H1 (cell line): ENCODE measurements at regions not wholly inside any gene's neighbourhood (a gene's known extent, or its start where the extent isn't known, plus 50 kb on each side); places are given as distances from the start of the nearest gene placed in this dataset.

Experiments used
- CTCF ChIA-PET: fragments of 300-600 bp; sonication (Branson Sonifier 250); formaldehyde crosslinking; loops from one replicate; lab custom pipeline; 2021; ENCODE audit not compliant: partially characterized antibody; lab: Charles Lee
- POLR2A ChIA-PET: fragments of 300-600 bp; sonication (Branson Sonifier 250); formaldehyde crosslinking; loops from one replicate; lab custom pipeline; 2021; ENCODE audit warnings: inconsistent platforms; ENCODE audit not compliant: partially characterized antibody; lab: Charles Lee
- DNase-seq, 2 experiments: peaks; one replicate each; pipeline versions ENCODE4 v3.0.0 to v3.0.0-alpha.2; 2010 to 2022; ENCODE audit warnings: low spot score in 2 of 2, low read depth in 1 of 2, mixed read lengths in 1 of 2
- FAIRE-seq: peaks from 2 replicates; lab custom pipeline; 2011; peaks lifted over from hg19 to GRCh38; lab: Jason Lieb, UNC
- H2AFZ ChIP-seq: 2 replicates; pipeline ENCODE4 v1.8.1; 2012; ENCODE audit warnings: low read length, inconsistent platforms
- H2AK5ac ChIP-seq: 2 replicates; pipeline ENCODE4 v1.6.1; 2013; ENCODE audit warnings: low read depth, low read length
- H2BK120ac ChIP-seq: replicated peaks from 2 replicates; pipeline ENCODE3; 2013; ENCODE audit warnings: low read depth, low read length, inconsistent platforms
- H2BK12ac ChIP-seq: 2 replicates; pipeline ENCODE4 v1.6.1; 2013; ENCODE audit warnings: low read depth, low read length
- H2BK15ac ChIP-seq: 2 replicates; pipeline ENCODE4 v1.6.1; 2013; ENCODE audit warnings: low read length
- H2BK20ac ChIP-seq: 2 replicates; pipeline ENCODE4 v1.6.1; 2013; ENCODE audit warnings: low read length
- H2BK5ac ChIP-seq: 2 replicates; pipeline ENCODE4 v1.6.1; 2013; ENCODE audit warnings: low read depth, low read length
- H3K14ac ChIP-seq: 2 replicates; pipeline ENCODE4 v1.6.1; 2013; ENCODE audit warnings: inconsistent platforms; ENCODE audit not compliant: insufficient read length
- H3K18ac ChIP-seq: 2 replicates; pipeline ENCODE4 v1.6.1; 2013; ENCODE audit warnings: low read length; ENCODE audit errors: extremely low read depth
- H3K23ac ChIP-seq: 2 replicates; pipeline ENCODE4 v1.6.1; 2013; ENCODE audit warnings: inconsistent platforms; ENCODE audit not compliant: insufficient read length
- H3K23me2 ChIP-seq: 2 replicates; pipeline ENCODE4 v1.6.1; 2013; ENCODE audit warnings: low read depth, low read length
- H3K27ac ChIP-seq: 2 replicates; pipeline ENCODE4 v1.6.1; 2011; ENCODE audit warnings: low read depth, low read length, inconsistent platforms
- H3K27me3 ChIP-seq, 4 experiments: replicated peaks in 1 of 4; 1 replicate in 1 of 4; 2 replicates in 3 of 4; pipeline versions ENCODE4 v1.6.1 to v1.8.1; 2011 to 2013; ENCODE audit warnings: low read length in 3 of 4, mild to moderate bottlenecking in 3 of 4, inconsistent platforms in 2 of 4, mixed read lengths in 2 of 4, moderate library complexity in 1 of 4; ENCODE audit not compliant: control insufficient read depth in 3 of 4, insufficient read depth in 3 of 4; ENCODE audit errors: extremely low read depth in 1 of 4
- H3K36me3 ChIP-seq, 4 experiments: 2 replicates each; pipeline versions ENCODE4 v1.6.1 to v1.8.1; 2011 to 2013; ENCODE audit warnings: mild to moderate bottlenecking in 4 of 4, low read length in 3 of 4, moderate library complexity in 2 of 4, control low read depth in 1 of 4, inconsistent platforms in 1 of 4; ENCODE audit not compliant: insufficient read depth in 4 of 4, control insufficient read depth in 2 of 4
- H3K4ac ChIP-seq: replicated peaks from 2 replicates; pipeline ENCODE3; 2013; ENCODE audit warnings: low read length, low read depth, mixed read lengths, inconsistent platforms; ENCODE audit not compliant: insufficient read length
- H3K4me1 ChIP-seq, 4 experiments: replicated peaks in 1 of 4; 1 replicate in 1 of 4; 2 replicates in 3 of 4; pipeline versions ENCODE4 v1.6.1 to v1.8.1; 2011 to 2013; ENCODE audit warnings: low read length in 3 of 4, inconsistent platforms in 2 of 4, mixed read lengths in 1 of 4; ENCODE audit not compliant: insufficient read depth in 4 of 4, control insufficient read depth in 3 of 4
- H3K4me2 ChIP-seq, 2 experiments: 2 replicates each; pipeline versions ENCODE4 v1.6.1 to v1.8.1; 2011 to 2013; ENCODE audit warnings: low read depth in 2 of 2, low read length in 2 of 2, control low read depth in 1 of 2, inconsistent platforms in 1 of 2, mild to moderate bottlenecking in 1 of 2; ENCODE audit not compliant: insufficient read depth in 1 of 2
- H3K4me3 ChIP-seq, 4 experiments: fragments of 200-600, 300-600 bp in 1 of 4; sonication (generic), shearing (Covaris generic), sonication (Bioruptor Twin) in 1 of 4; 2 replicates each; pipeline versions ENCODE4 v1.5.1 to v1.8.1; 2011 to 2016; ENCODE audit warnings: low read length in 4 of 4, low read depth in 3 of 4, control low read depth in 2 of 4, inconsistent platforms in 2 of 4, mild to moderate bottlenecking in 2 of 4, mixed read lengths in 1 of 4, moderate library complexity in 1 of 4; ENCODE audit not compliant: insufficient read depth in 2 of 4; ENCODE audit errors: extremely low read depth in 1 of 4
- H3K56ac ChIP-seq: replicated peaks from 2 replicates; pipeline ENCODE3; 2013; ENCODE audit warnings: low read depth, mild to moderate bottlenecking, mixed read lengths, low read length, inconsistent platforms; ENCODE audit not compliant: insufficient read length
- H3K79me1 ChIP-seq: 2 replicates; pipeline ENCODE4 v1.6.1; 2013; ENCODE audit warnings: low read depth, low read length, control low read depth
- H3K79me2 ChIP-seq, 2 experiments: 2 replicates each; pipeline versions ENCODE4 v1.6.1 to v1.8.1; 2012 to 2013; ENCODE audit warnings: low read length in 2 of 2, mild to moderate bottlenecking in 2 of 2, inconsistent platforms in 1 of 2; ENCODE audit not compliant: insufficient read depth in 2 of 2, control insufficient read depth in 1 of 2
- H3K9ac ChIP-seq, 4 experiments: replicated peaks in 1 of 4; 1 replicate in 1 of 4; 2 replicates in 3 of 4; pipeline versions ENCODE4 v1.6.1 to v1.8.1; 2011 to 2013; ENCODE audit warnings: low read depth in 3 of 4, low read length in 3 of 4, control low read depth in 2 of 4, mild to moderate bottlenecking in 2 of 4, moderate library complexity in 2 of 4, inconsistent platforms in 1 of 4; ENCODE audit errors: extremely low read depth in 1 of 4
- H3K9me3 ChIP-seq, 2 experiments: 2 replicates each; pipeline versions ENCODE4 v1.6.1 to v1.8.1; 2012 to 2013; ENCODE audit warnings: mild to moderate bottlenecking in 2 of 2, moderate library complexity in 2 of 2, control low read depth in 1 of 2, inconsistent platforms in 1 of 2, low read depth in 1 of 2, low read length in 1 of 2, mixed read lengths in 1 of 2; ENCODE audit not compliant: insufficient read depth in 2 of 2
- H4K20me1 ChIP-seq, 2 experiments: replicated peaks in 1 of 2; 2 replicates each; pipeline versions ENCODE3 to v1.8.1; 2011 to 2013; ENCODE audit warnings: inconsistent platforms in 2 of 2, low read length in 2 of 2, mild to moderate bottlenecking in 1 of 2; ENCODE audit not compliant: insufficient read depth in 2 of 2, control insufficient read depth in 1 of 2
- H4K5ac ChIP-seq: 2 replicates; pipeline ENCODE4 v1.6.1; 2013; ENCODE audit warnings: low read length, low read depth, mixed read lengths, inconsistent platforms; ENCODE audit not compliant: insufficient read length
- H4K8ac ChIP-seq: 2 replicates; pipeline ENCODE4 v1.8.0; 2013; ENCODE audit warnings: mild to moderate bottlenecking, moderate library complexity, low read length, inconsistent platforms; ENCODE audit not compliant: insufficient read depth; ENCODE audit errors: extremely low read depth
- H4K91ac ChIP-seq: replicated peaks from 2 replicates; pipeline ENCODE3; 2013; ENCODE audit warnings: low read length, mixed read lengths, inconsistent platforms; ENCODE audit not compliant: insufficient read length
- CBX5 ChIP-seq: fragments of 300-800, 300-1000 bp; sonication (generic); IDR thresholded peaks from 2 replicates; pipeline ENCODE4 v1.7.1; 2016; ENCODE audit warnings: antibody characterized with exemption, low read length, low read depth
- CHD2 ChIP-seq: IDR thresholded peaks from 2 replicates; pipeline ENCODE4 v1.6.1; 2012; ENCODE audit warnings: low read length, improper control_type of control experiment
- KDM1A ChIP-seq: fragments of 200-600, 300-600 bp; sonication (generic); IDR thresholded peaks from 2 replicates; pipeline ENCODE4 v1.7.1; 2016; ENCODE audit warnings: mild to moderate bottlenecking, low read length, borderline replicate concordance
- SP4 ChIP-seq: IDR thresholded peaks from 2 replicates; pipeline ENCODE4 v1.6.1; 2012; ENCODE audit warnings: low read length, inconsistent platforms
- WGBS, 2 experiments: shearing (Covaris generic) in 1 of 2; methylation state at CpG; one replicate each; pipeline versions ENCODE4 v1.1.6 to v1.1.7; 2013 to 2015; ENCODE audit warnings: low lambda C conversion rate in 2 of 2, mixed read lengths in 2 of 2, inconsistent platforms in 1 of 2, low coverage in 1 of 2, missing lambda C conversion rate in 1 of 2; ENCODE audit not compliant: insufficient replicate concordance in 2 of 2, insufficient coverage in 1 of 2, insufficient read length in 1 of 2; ENCODE audit errors: extremely low coverage in 1 of 2, missing lambda C conversion rate in 1 of 2; 5-methylcytosine and 5-hydroxymethylcytosine counted together

- Histone ChIP-seq H2AK5ac (no peak overlapping the region), H3K14ac (no peak overlapping the region), H3K36me3 (no peaks in the 10 kb centered on the region), H3K18ac (no peak overlapping the region), H4K8ac (no peak overlapping the region), H3K23ac (no peak overlapping the region), H4K91ac (no peak overlapping the region), H2BK20ac (no peak overlapping the region), H3K27me3 (peaks cover 0 to 2% (median 0%) of the 10 kb centered on the region in 4 experiments; a peak in 1 of 7 replicates), H2BK120ac (no peak overlapping the region), H3K27ac (no peak overlapping the region), H4K5ac (no peak overlapping the region), H3K79me1 (no peaks in the 10 kb centered on the region), H3K4me3 (no peak overlapping the region), H2BK5ac (no peak overlapping the region), H3K23me2 (no peaks in the 10 kb centered on the region), H3K4ac (no peak overlapping the region), H4K20me1 (no peaks in the 10 kb centered on the region), H3K56ac (no peak overlapping the region), H2BK15ac (no peak overlapping the region), H3K9me3 (no peaks in the 10 kb centered on the region), H2BK12ac (no peak overlapping the region), H3K4me2 (no peak overlapping the region), H3K79me2 (no peaks in the 10 kb centered on the region), H3K9ac (no peak overlapping the region), H3K4me1 (peaks cover 1 to 17% (median 10%) of the 10 kb centered on the region in 4 experiments; a peak in 4 of 7 replicates), H2AFZ (no peak overlapping the region)
- WGBS, 2 experiments: 77% methylated on average over 7 of the region's 11 CpGs; no CpG with 5 or more reads in 1 of the 2 experiments
- TF ChIP-seq SP4 (no peak), CBX5 (no peak), CHD2 (no peak), KDM1A (no peak)
- ChIA-PET CTCF (interaction anchor here (0.8 to 1.2 kb wide), 2 partner anchors 9 to 148 kb away, joined by 3 read pairs; no protein-coding TSS in a partner anchor), POLR2A (interaction anchor here (1.2 kb wide), 1 partner anchor 32 kb away, joined by 3 read pairs; no protein-coding TSS in a partner anchor)
- DNase-seq (no peak), FAIRE-seq (no peak)
Measured at GRCh38 chr18:57087644-57088376, 59.1 kb upstream of the BOD1L2 start.
